GM10266 (cell line): ENCODE measurements at regions not wholly inside any gene's neighbourhood (a gene's known extent, or its start where the extent isn't known, plus 50 kb on each side); places are given as distances from the start of the nearest gene placed in this dataset.

Experiments
- DNase-seq: peaks from one replicate; pipeline ENCODE4 v3.0.0; 2012; ENCODE audit errors: extremely low spot score
- TF ChIP-seq, protein P1 (sequence below): IDR thresholded peaks from 2 replicates; pipeline ENCODE4 v1.5.1; 2012; ENCODE audit warnings: mild to moderate bottlenecking, low read depth; ENCODE audit not compliant: control insufficient read depth, insufficient read depth; ENCODE audit errors: missing control alignments

DNA sequence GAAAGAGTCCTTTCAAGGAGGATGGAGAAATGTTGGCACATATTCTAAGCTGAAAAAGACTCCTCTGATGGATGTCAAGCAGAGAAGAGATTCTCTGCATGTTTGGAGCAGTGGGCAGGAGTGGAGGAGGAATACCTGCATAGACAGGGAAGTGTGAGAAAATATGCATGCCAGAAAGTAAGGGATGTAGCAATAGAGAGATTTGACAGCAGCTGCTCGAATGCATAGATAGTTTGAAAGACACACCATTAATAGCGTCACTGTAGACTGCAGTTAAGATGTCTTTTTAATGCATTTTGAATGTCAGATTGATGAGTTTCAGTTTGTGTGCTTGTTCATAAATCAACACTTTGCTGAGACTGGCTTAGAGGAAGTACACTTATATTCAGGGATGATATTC is 169.9 kb upstream of the POT1 start:
- no peak for DNase-seq

DNA sequence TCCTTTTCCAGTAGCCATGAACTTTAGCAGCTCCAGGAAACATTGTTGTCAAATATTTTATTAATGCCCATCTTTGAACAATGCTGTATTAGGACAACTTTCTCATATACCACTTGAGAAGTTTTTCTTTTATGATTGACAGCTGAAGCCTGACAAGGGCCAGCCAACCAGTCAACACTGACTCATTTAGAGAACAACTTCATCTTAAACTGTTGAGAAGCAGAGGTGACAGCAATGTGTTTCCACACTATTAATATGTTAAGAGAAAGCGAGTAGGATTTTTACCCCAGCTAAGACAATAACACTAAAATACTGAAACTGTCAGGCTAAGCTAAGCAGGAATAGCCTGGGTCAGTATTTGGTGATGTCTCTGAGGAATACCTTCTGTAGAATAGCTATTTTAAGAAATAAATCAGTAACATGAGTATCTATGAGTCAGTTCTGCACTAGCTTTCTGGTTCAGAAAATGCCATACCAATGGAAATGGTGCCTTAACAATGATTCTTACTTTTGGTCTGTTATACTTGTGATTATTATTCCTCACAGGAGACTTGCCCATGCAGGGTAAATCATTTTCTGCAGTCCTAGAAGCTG is 168.8 kb upstream of the POT1 start:
- DNase-seq, result no peak
- TF ChIP-seq, protein P1, sequence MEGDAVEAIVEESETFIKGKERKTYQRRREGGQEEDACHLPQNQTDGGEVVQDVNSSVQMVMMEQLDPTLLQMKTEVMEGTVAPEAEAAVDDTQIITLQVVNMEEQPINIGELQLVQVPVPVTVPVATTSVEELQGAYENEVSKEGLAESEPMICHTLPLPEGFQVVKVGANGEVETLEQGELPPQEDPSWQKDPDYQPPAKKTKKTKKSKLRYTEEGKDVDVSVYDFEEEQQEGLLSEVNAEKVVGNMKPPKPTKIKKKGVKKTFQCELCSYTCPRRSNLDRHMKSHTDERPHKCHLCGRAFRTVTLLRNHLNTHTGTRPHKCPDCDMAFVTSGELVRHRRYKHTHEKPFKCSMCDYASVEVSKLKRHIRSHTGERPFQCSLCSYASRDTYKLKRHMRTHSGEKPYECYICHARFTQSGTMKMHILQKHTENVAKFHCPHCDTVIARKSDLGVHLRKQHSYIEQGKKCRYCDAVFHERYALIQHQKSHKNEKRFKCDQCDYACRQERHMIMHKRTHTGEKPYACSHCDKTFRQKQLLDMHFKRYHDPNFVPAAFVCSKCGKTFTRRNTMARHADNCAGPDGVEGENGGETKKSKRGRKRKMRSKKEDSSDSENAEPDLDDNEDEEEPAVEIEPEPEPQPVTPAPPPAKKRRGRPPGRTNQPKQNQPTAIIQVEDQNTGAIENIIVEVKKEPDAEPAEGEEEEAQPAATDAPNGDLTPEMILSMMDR, result no peak

More for the DNA sequence above, 169.9 kb upstream of the POT1 start:
- TF ChIP-seq, protein P1, result no peak

DNA sequence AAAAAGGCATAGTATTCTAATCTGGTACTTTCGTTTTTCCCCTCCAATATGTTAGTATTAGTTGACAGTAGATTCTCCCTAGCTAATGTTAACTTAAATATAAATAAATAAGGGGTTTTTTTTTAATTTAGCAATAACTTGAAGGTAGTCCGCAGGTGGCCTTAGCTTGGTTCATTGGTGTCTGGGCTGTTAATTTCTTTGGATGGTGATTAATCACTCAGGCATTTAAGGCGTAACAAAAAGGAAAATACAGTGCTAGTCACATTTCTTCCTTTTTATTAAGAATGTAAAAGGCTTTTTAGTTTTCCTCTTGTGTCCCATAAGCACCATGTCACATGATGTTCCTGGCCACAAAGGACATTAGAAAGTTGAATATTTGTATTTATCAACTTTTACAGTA is 161.0 kb upstream of the POT1 start:
- TF ChIP-seq, protein P1, result no peak
- no peak for DNase-seq

DNA sequence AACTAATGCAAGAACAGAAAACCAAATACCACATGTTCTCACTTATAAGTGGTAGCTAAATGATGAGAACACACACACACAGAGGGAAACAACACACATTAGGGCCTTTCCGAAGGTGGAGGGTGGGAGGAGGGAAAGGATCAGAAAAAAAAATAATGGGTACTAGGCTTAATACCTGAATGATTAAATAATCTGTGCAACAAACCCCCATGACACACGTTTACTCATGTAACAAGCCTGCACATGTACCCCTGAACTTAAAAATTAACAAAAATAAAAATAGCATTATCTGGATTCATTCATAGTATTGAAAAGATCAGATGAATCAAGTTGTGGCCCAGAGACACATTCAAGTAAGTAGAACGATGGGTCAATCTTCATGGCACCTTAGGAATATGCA is 159.5 kb upstream of the POT1 start:
- DNase-seq, result no peak
- TF ChIP-seq, protein P1, result no peak

DNA sequence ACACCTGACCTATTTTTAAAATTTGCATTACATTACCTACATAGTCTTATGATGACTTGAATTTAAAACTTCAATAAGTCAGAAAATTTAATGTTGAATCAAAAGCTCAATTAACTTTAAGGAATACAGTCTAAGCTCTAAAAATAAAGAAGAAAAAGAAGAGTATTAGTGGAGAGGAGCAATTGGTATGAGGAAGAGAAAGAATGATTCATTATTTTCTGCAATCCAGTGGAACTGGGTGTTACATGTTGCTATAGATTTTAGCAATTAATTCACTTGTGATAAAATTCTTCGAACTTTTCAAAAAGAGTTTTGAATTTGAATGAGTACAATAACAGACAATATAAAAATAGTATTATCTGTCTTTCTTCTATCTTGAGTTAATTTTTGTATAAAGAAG is 158.9 kb upstream of the POT1 start:
- TF ChIP-seq, protein P1, result no peak
- DNase-seq, result no peak

DNA sequence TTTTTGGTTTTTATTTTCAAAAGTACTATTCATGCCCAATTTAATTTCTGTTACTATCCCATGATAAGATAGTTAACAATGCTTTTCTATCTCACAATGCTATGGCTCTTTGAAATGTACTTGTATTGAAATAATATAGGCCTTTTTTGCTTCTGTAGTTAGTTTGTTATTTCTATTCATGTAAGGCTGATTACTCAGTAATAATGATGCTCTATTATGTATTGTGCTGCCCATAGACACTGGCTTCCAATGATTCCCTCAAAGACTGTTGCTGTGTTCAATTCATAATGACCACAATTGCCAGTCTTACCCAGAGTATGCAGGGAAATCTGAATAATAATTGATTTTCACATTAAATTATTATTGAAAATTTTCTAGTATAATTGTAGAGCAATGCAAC is 155.5 kb upstream of the POT1 start:
- TF ChIP-seq, protein P1, result no peak
- no peak for DNase-seq

DNA sequence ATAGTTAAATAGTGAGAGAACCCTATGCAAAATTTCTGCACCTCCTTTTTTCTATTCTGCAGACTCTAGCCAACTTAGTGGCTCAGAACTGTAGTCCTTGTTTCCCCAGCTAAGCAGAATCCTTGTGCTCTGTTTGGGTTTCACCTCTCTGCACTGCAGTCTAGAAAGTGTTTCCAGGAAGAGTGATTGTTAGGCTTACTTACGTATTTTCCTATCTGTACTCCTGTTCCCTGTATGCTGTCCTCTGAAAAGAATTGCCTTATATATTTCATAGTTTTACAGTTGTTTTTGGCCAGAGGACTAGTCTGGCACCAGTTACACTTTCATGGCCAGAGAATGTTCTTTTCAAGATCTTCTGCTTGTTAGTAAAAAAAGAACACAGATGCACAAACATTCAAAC is 154.6 kb upstream of the POT1 start:
- TF ChIP-seq, protein P1, result no peak
- DNase-seq, result no peak
